Bronchial epithelial cell (primary cell): ENCODE measurements at regions not wholly inside any gene's neighbourhood (a gene's known extent, or its start where the extent isn't known, plus 50 kb on each side); places are given as distances from the start of the nearest gene placed in this dataset.

ENCODE experiments used
- DNase-seq: peaks from one replicate; pipeline ENCODE4 v3.0.0-alpha.2; 2010; ENCODE audit warnings: low read depth
- FAIRE-seq: peaks from 2 replicates; lab custom pipeline; 2011; peaks lifted over from hg19 to GRCh38; lab: Jason Lieb, UNC
- H3K27me3 ChIP-seq: 2 replicates; pipeline ENCODE4 v1.5.1; 2011; ENCODE audit warnings: low read length; ENCODE audit not compliant: control insufficient read depth, insufficient read depth
- H3K36me3 ChIP-seq: 2 replicates; pipeline ENCODE4 v1.5.1; 2011; ENCODE audit warnings: low read length; ENCODE audit not compliant: control insufficient read depth, insufficient read depth
- H3K4me3 ChIP-seq: 2 replicates; pipeline ENCODE4 v1.5.1; 2011; ENCODE audit warnings: mild to moderate bottlenecking, low read depth, low read length, control low read depth
- CTCF ChIP-seq: IDR thresholded peaks from 2 replicates; pipeline ENCODE4 v1.5.1; 2011; ENCODE audit warnings: mild to moderate bottlenecking, moderate library complexity, low read length, control low read depth, inconsistent platforms; ENCODE audit not compliant: insufficient read depth, severe bottlenecking

GRCh38 chr16:79535130-79535529, 65.4 kb downstream of the MAF start:
- DNase-seq (no peak), FAIRE-seq (no peak)
- no peaks in the 10 kb centered on the region for H3K36me3 ChIP-seq
- no peak for TF ChIP-seq CTCF
- no peaks in the 10 kb centered on the region for H3K27me3 ChIP-seq
- no peak overlapping the region for H3K4me3 ChIP-seq

GRCh38 chr16:79534143-79534542, 66.4 kb downstream of the MAF start:
- H3K27me3 ChIP-seq = no peaks in the 10 kb centered on the region
- no peaks in the 10 kb centered on the region for H3K36me3 ChIP-seq
- no peak for DNase-seq
- FAIRE-seq = no peak
- no peak for TF ChIP-seq CTCF
- H3K4me3 ChIP-seq = no peak overlapping the region

- H3K4me3 ChIP-seq = no peak overlapping the region
- no peaks in the 10 kb centered on the region for H3K27me3 ChIP-seq
- no peak for TF ChIP-seq CTCF
- H3K36me3 ChIP-seq = no peaks in the 10 kb centered on the region
- DNase-seq (no peak), FAIRE-seq (no peak)
Measured at GRCh38 chr16:79533292-79533691, 67.2 kb downstream of the MAF start.

- no peak for TF ChIP-seq CTCF
- H3K4me3 ChIP-seq = no peak overlapping the region
- H3K27me3 ChIP-seq = no peaks in the 10 kb centered on the region
- no peaks in the 10 kb centered on the region for H3K36me3 ChIP-seq
- DNase-seq (no peak), FAIRE-seq (no peak)
Measured at GRCh38 chr16:79532785-79533184, 67.8 kb downstream of the MAF start.

- DNase-seq (no peak), FAIRE-seq (no peak)
- Histone ChIP-seq H3K4me3 (no peak overlapping the region), H3K27me3 (no peaks in the 10 kb centered on the region), H3K36me3 (no peaks in the 10 kb centered on the region)
- no peak for TF ChIP-seq CTCF
Measured at GRCh38 chr16:79532273-79532672, 68.3 kb downstream of the MAF start.

GRCh38 chr16:79528338-79528737, 72.2 kb downstream of the MAF start:
- Histone ChIP-seq H3K27me3 (no peaks in the 10 kb centered on the region), H3K36me3 (no peaks in the 10 kb centered on the region), H3K4me3 (no peak overlapping the region)
- DNase-seq = no peak
- no peak for TF ChIP-seq CTCF
- FAIRE-seq = no peak
